IMR-90 (cell line): ENCODE measurements at regions not wholly inside any gene's neighbourhood (a gene's known extent, or its start where the extent isn't known, plus 50 kb on each side); places are given as distances from the start of the nearest gene placed in this dataset.

Experiments
- BHLHE40 ChIP-seq: fragments of 150-350 bp; IDR thresholded peaks from 2 replicates; pipeline ENCODE4 v1.6.1; 2016; ENCODE audit warnings: mild to moderate bottlenecking, low read depth, low read length
- CEBPB ChIP-seq: IDR thresholded peaks from 2 replicates; pipeline ENCODE4 v1.6.1; 2012; ENCODE audit warnings: low read depth, low read length, improper control_type of control experiment
- CHD1 ChIP-seq: IDR thresholded peaks from 2 replicates; pipeline ENCODE4 v1.6.1; 2012; ENCODE audit warnings: low read depth, low read length, improper control_type of control experiment
- MAFK ChIP-seq: IDR thresholded peaks from 2 replicates; pipeline ENCODE4 v1.6.1; 2012; ENCODE audit warnings: low read depth, low read length, improper control_type of control experiment
- POLR2A ChIP-seq: IDR thresholded peaks from 2 replicates; pipeline ENCODE4 v1.6.1; 2012; ENCODE audit warnings: mild to moderate bottlenecking, low read depth, low read length
- SMC3 ChIP-seq: fragments of 150-350 bp; IDR thresholded peaks from 2 replicates; pipeline ENCODE4 v1.6.1; 2016; ENCODE audit warnings: low read depth, mild to moderate bottlenecking, antibody characterized with exemption, low read length, moderate library complexity
- TF ChIP-seq, protein P1 (sequence below): conservative IDR thresholded peaks from 2 replicates; pipeline ENCODE4 v1.5.1; 2012; ENCODE audit warnings: mild to moderate bottlenecking, low read depth, low read length, improper control_type of control experiment

DNA sequence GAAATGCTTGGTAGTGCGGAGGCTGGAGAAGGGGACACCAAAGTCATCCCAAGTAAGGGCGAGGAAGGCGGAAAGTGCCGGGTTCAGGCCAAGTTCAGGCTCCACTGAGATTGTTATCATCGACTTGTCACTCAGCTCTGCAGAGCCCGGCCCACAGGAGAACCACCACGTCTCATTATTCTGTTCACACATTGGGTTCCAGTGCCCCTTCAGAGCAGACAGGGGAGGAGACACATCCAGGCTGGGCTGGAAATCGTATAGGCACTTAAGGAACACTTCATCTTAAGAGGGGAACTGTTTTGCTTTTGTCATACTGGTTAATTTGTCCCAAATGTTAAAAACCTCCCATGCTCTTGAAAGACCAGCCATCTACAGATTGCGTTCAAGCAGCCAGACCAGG, 118.3 kb upstream of the ADAMTS18 start:
- TF ChIP-seq, protein P1, sequence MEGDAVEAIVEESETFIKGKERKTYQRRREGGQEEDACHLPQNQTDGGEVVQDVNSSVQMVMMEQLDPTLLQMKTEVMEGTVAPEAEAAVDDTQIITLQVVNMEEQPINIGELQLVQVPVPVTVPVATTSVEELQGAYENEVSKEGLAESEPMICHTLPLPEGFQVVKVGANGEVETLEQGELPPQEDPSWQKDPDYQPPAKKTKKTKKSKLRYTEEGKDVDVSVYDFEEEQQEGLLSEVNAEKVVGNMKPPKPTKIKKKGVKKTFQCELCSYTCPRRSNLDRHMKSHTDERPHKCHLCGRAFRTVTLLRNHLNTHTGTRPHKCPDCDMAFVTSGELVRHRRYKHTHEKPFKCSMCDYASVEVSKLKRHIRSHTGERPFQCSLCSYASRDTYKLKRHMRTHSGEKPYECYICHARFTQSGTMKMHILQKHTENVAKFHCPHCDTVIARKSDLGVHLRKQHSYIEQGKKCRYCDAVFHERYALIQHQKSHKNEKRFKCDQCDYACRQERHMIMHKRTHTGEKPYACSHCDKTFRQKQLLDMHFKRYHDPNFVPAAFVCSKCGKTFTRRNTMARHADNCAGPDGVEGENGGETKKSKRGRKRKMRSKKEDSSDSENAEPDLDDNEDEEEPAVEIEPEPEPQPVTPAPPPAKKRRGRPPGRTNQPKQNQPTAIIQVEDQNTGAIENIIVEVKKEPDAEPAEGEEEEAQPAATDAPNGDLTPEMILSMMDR: no peak
- TF ChIP-seq CEBPB (no peak), POLR2A (no peak), BHLHE40 (no peak), SMC3 (no peak), MAFK (no peak), CHD1 (no peak)
